ENCODE measurements at regions not wholly inside any gene's neighbourhood (a gene's known extent, or its start where the extent isn't known, plus 50 kb on each side); places are given as distances from the start of the nearest gene placed in this dataset.

DNA sequence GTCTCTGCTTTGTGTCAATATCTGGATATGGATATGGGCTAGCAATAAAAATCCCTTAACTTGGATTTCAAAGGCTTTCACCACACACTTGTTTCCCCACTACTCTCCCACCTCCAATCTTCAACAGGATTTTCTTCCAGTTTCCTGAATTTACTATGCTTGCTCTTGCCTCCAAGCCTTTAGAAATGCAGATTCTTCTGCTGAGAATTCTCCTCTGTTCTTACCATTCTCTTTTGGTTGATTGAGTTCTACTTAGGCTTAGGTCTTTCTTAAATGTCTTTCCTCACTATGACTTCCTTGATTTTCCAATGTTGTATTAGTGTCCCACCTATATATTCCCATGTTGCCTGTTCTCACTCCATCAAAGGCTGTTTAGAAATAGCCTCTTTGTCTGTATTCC, 1502.4 kb upstream of the TENM4 start:
- TF ChIP-seq, protein P1, sequence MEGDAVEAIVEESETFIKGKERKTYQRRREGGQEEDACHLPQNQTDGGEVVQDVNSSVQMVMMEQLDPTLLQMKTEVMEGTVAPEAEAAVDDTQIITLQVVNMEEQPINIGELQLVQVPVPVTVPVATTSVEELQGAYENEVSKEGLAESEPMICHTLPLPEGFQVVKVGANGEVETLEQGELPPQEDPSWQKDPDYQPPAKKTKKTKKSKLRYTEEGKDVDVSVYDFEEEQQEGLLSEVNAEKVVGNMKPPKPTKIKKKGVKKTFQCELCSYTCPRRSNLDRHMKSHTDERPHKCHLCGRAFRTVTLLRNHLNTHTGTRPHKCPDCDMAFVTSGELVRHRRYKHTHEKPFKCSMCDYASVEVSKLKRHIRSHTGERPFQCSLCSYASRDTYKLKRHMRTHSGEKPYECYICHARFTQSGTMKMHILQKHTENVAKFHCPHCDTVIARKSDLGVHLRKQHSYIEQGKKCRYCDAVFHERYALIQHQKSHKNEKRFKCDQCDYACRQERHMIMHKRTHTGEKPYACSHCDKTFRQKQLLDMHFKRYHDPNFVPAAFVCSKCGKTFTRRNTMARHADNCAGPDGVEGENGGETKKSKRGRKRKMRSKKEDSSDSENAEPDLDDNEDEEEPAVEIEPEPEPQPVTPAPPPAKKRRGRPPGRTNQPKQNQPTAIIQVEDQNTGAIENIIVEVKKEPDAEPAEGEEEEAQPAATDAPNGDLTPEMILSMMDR (IDR thresholded peaks at IDR 0.05; ENCODE audit: extremely low read depth in 1 of 2, insufficient read depth in 1 of 2, low read depth in 1 of 2, low read length in 2 of 2), result no peak
- TF ChIP-seq POLR2AphosphoS5 (IDR thresholded peaks at IDR 0.05; ENCODE audit: insufficient read depth, low read depth, low read length) (no peak), EZH2 (IDR thresholded peaks at IDR 0.05; ENCODE audit: borderline replicate concordance, low read depth, low read length, severe bottlenecking) (no peak), POLR2A (IDR thresholded peaks at IDR 0.05; ENCODE audit: low read depth, low read length) (no peak)
